Lower leg skin (tissue), 3 donors: ENCODE measurements at regions not wholly inside any gene's neighbourhood (a gene's known extent, or its start where the extent isn't known, plus 50 kb on each side); places are given as distances from the start of the nearest gene placed in this dataset.

Experiments used
- CTCF ChIP-seq, 3 donors: fragments of 450-650 bp; IDR thresholded peaks; one replicate each; pipeline ENCODE4 v1.5.1; 2016; ENCODE audit warnings: antibody characterized with exemption in 3 of 3, mild to moderate bottlenecking in 3 of 3, moderate library complexity in 2 of 3
- POLR2A ChIP-seq, 2 donors: fragments of 450-650 bp; IDR thresholded peaks; one replicate each; pipeline ENCODE4 v1.6.1; 2016 to 2017; ENCODE audit warnings: antibody characterized with exemption in 2 of 2, mild to moderate bottlenecking in 1 of 2, moderate library complexity in 1 of 2

- TF ChIP-seq POLR2A (IDR thresholded peaks at IDR 0.05) (no peak), CTCF (IDR thresholded peaks at IDR 0.05) (no peak)
These were observed 136.7 kb upstream of the SPHKAP start for GRCh38 chr2:228318218-228318617.
